SK-N-DZ (cell line): ENCODE measurements at regions not wholly inside any gene's neighbourhood (a gene's known extent, or its start where the extent isn't known, plus 50 kb on each side); places are given as distances from the start of the nearest gene placed in this dataset.
"Not testable (repeated sequence)": the region's sequence is repeated elsewhere in the genome, so short reads cannot be mapped to it uniquely, and the experiment has no call there.

ENCODE experiments used
- DNase-seq: peaks from one replicate; pipeline ENCODE4 v3.0.0-alpha.2; 2015; ENCODE audit warnings: low spot score

- no peak for DNase-seq
These were observed 321.5 kb upstream of the IGF1R start for GRCh38 chr15:98326804-98327203.

DNA sequence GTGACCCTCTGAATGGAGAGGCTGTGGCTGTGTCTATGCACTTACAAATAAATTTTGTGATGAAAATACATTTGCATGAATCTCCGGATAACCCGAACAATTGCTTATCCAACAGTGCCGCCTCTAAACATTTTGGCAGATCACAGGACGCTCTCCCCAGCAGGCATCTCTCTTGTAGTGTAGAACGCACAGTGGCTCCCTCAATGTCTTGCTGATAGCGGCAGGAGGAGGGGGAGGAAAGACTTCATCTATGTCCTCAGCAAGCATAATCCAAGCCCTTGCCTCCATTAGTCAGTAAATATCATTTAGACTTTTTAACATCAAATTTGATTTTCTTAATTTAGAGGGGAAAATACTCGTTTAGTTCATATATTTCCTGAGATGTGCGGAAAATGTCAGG, 318.1 kb upstream of the IGF1R start:
- no peak for DNase-seq

DNA sequence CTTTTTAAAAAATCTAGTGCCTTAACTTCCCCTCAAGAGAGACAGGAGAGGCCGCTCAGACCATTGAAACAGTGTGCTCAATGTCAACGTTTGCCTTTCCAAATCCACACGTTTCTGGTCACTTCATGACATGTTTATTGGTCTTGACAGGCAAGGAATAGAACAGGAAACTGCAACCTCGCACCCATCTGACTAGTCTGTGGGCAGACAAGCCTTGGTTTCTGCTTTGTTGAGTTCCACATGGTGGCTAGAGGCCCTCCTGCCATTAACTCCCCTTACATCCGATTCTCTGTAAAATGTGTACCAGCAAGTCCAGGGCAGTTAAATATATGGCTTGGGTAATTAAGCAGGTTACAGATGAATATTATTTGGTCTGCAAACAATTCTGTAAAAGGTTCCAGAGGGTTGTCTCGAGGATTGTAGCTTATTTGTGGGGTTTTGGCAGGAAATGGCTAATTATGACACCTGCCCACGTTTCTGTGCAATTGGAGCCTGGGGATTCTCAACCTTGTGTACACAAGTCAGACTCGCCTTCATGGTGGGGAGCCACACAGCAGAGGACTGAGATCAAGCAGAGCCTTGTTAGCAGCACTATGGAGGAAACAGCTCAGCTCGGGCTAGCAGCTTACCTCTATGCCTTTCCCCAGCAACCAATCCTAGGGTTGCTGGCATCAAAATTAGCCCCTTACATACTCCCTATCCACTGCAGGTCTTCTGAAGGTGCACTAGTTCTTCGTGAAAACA, 317.5 kb upstream of the IGF1R start:
- no peak for DNase-seq

GRCh38 chr15:98331676-98332075, 316.7 kb upstream of the IGF1R start:
- no peak for DNase-seq

GRCh38 chr15:98333251-98333650, 315.1 kb upstream of the IGF1R start:
- DNase-seq, result no peak

DNA sequence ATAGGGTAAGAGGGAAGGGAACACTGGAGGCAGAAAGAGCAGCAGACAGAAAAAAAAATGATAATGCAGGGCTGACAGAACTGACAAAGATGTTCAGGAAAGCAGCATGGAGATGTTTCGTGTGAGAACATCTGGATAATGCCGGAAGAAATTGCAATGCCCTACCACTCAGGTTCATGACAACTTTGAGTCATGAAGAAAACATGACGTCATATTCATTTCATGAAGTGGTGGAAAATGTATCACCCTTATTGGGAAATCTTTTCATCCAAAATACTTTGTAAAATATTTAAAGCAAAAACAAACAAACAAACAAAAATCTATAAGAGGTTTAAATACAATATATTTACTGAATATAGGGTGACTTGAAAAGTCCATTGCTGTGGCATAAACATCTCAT, 305.4 kb upstream of the IGF1R start:
- no peak for DNase-seq

- DNase-seq, result no peak
These were observed 303.7 kb upstream of the IGF1R start for GRCh38 chr15:98344591-98344990.

GRCh38 chr15:98347001-98347400, 301.3 kb upstream of the IGF1R start:
- no peak for DNase-seq

DNA sequence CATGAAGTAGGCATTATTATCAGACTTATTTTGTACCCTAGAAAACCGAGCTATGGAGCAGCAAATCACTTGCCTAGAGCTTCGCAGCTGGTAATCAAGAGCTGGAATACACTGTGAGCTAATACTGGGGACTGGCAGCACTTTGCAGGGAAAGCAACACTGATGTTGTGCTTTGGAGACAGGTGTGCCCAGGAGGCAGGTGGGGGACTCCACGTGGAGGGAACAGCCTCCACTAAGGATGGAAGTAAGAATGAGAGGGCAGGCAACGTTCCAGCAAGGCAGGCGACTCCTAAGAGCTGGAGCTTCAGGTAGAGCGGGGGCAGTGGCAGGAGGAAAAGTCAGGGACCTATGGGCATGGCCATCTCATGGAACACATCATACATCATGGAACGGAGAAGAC, 300.5 kb upstream of the IGF1R start:
- DNase-seq, result no peak

DNA sequence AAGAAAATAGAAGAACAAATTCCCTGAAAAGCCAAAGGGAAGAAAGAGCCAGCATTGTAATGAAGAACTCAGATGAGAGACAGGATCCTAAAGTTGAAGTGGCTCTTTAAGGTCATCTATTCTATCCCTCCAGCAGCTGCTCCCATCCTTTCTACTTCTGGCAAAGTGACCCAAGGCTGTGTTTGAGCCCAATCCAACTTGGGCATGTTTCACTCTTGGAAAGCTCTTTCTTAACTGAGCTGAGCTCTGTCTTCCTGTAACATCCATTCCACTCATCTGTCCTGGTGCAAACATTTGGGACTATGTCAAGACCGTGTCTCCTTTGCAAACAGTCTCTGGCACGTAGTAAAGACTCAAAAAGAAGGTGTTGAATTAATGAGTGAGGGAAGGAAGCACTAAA, 298.1 kb upstream of the IGF1R start:
- DNase-seq, result no peak

GRCh38 chr15:98358274-98358673, 290.1 kb upstream of the IGF1R start:
- not testable (repeated sequence) for DNase-seq

DNA sequence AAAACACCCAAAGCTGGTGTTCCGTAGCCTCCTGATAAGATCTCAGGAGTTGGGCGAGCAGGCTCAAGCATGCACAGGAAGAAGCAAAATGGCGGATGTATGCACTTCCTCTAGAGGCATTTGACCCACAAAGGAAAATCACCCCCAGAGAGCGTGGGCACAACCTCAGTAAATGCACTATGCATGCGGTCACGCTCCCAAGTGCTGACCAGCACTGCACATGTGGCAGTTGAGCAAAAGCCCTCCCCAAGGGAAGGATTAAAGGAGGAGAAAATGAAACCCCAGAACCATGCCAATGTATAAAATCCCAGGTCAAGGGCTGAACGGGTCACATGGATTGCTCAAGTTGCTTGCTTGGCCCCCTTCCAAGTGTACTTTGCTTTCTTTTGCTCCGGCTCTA, 289.4 kb upstream of the IGF1R start:
- DNase-seq, result no peak

- DNase-seq, result no peak
These were observed 284.9 kb upstream of the IGF1R start for GRCh38 chr15:98363416-98363815.

GRCh38 chr15:98363955-98364354, 284.4 kb upstream of the IGF1R start:
- DNase-seq, result no peak

DNA sequence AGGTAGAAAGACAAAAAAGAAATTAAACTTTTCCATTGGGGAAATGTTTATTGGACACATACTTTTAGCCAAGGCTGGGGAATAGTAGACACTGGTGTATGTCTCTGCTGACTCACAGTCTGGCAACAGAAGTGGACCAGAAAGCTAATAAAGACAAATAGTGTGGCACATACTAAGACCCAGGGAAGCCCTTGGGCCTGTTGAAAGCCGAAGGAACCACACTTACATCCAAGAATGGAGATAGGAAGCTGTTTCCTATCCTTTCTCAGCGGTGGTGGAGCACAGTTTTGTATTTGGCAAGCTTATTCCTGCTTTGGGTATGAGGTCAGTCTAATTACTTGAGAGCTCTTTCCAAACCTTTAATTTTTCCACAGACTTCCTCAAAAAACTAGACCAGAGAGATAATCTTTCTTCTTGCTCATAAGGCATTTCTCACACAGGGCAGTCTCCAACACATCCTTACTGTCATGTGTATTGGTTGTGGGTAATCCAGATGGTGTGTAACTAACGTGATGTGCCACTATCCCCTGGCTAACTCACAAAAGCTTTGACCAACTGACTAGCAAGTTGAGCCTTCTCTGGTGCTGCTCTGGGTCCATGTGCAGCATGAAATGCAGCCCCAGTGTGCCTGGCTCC, 279.1 kb upstream of the IGF1R start:
- DNase-seq, result no peak

- no peak for DNase-seq
These were observed 272.6 kb upstream of the IGF1R start for GRCh38 chr15:98375513-98376340.

GRCh38 chr15:98380721-98381120, 267.6 kb upstream of the IGF1R start:
- no peak for DNase-seq

- no peak for DNase-seq
These were observed 266.9 kb upstream of the IGF1R start for GRCh38 chr15:98381446-98381845.

GRCh38 chr15:98382139-98382538, 266.2 kb upstream of the IGF1R start:
- DNase-seq, result no peak

GRCh38 chr15:98383571-98383970, 264.8 kb upstream of the IGF1R start:
- no peak for DNase-seq

GRCh38 chr15:98384328-98385029, 263.9 kb upstream of the IGF1R start:
- no peak for DNase-seq
